T-helper 2 cell treated with Interferon-gamma antibody and Interleukin-4, amounts not matched to agents 5 μg/mL and 100 μg/mL, for 36 hours (primary cell): ENCODE measurements at regions not wholly inside any gene's neighbourhood (a gene's known extent, or its start where the extent isn't known, plus 50 kb on each side); places are given as distances from the start of the nearest gene placed in this dataset.

Experiments
- DNase-seq: peaks from one replicate; pipeline ENCODE4 v3.0.0; 2021; ENCODE audit warnings: low spot score
- H3K27ac Mint-ChIP-seq: one replicate; pipeline ENCODE4 v1.8.0; 2021; ENCODE audit warnings: mild to moderate bottlenecking, mixed read lengths
- H3K27me3 Mint-ChIP-seq: one replicate; pipeline ENCODE4 v1.8.0; 2021; ENCODE audit warnings: low read depth, mixed read lengths
- H3K36me3 Mint-ChIP-seq: one replicate; pipeline ENCODE4 v1.8.0; 2021; ENCODE audit warnings: low read depth, mixed read lengths
- H3K4me1 Mint-ChIP-seq: one replicate; pipeline ENCODE4 v1.8.0; 2021; ENCODE audit warnings: low read depth, mixed read lengths
- H3K4me3 Mint-ChIP-seq: one replicate; pipeline ENCODE4 v1.8.0; 2022; ENCODE audit warnings: mild to moderate bottlenecking, moderate library complexity, mixed read lengths
- H3K9me3 Mint-ChIP-seq: one replicate; pipeline ENCODE4 v1.8.0; 2021; ENCODE audit warnings: mixed read lengths

GRCh38 chr2:144583741-144584453 lies 64.0 kb upstream of the ZEB2 start:
- H3K4me3 Mint-ChIP-seq = no peak overlapping the region

GRCh38 chr2:144583381-144583729 lies 63.4 kb upstream of the ZEB2 start:
- Mint-ChIP-seq H3K27ac (no peak overlapping the region), H3K4me1 (peaks cover 10% of the 10 kb centered on the region), H3K27me3 (peaks cover 46% of the 10 kb centered on the region), H3K36me3 (no peaks in the 10 kb centered on the region), H3K9me3 (no peaks in the 10 kb centered on the region), H3K4me3 (no peak overlapping the region)
- no peak for DNase-seq

More at GRCh38 chr2:144583741-144584453, 64.0 kb upstream of the ZEB2 start:
- Mint-ChIP-seq H3K4me1 (peaks cover 10% of the 10 kb centered on the region), H3K27me3 (peaks cover 44% of the 10 kb centered on the region), H3K9me3 (no peaks in the 10 kb centered on the region), H3K27ac (no peak overlapping the region), H3K36me3 (no peaks in the 10 kb centered on the region)
- no peak for DNase-seq

- Mint-ChIP-seq H3K4me3 (no peak overlapping the region), H3K9me3 (no peaks in the 10 kb centered on the region), H3K36me3 (no peaks in the 10 kb centered on the region), H3K27ac (no peak overlapping the region), H3K27me3 (peaks cover 47% of the 10 kb centered on the region), H3K4me1 (peaks cover 10% of the 10 kb centered on the region)
- no peak for DNase-seq
Measured at GRCh38 chr2:144582651-144583380, 62.9 kb upstream of the ZEB2 start.

- Mint-ChIP-seq H3K36me3 (no peaks in the 10 kb centered on the region), H3K9me3 (no peaks in the 10 kb centered on the region), H3K27me3 (peaks cover 40% of the 10 kb centered on the region), H3K27ac (no peak overlapping the region), H3K4me3 (no peak overlapping the region), H3K4me1 (peaks cover 7% of the 10 kb centered on the region)
- no peak for DNase-seq
Measured at GRCh38 chr2:144580521-144581161, 60.7 kb upstream of the ZEB2 start.

- H3K4me3 Mint-ChIP-seq = no peak overlapping the region
- no peak overlapping the region for H3K27ac Mint-ChIP-seq
- peaks cover 41% of the 10 kb centered on the region for H3K27me3 Mint-ChIP-seq
- no peak for DNase-seq
- H3K36me3 Mint-ChIP-seq = no peaks in the 10 kb centered on the region
- H3K4me1 Mint-ChIP-seq = peaks cover 7% of the 10 kb centered on the region
- no peaks in the 10 kb centered on the region for H3K9me3 Mint-ChIP-seq
Measured at GRCh38 chr2:144579556-144579955, 59.6 kb upstream of the ZEB2 start.

- DNase-seq = no peak
- H3K4me3 Mint-ChIP-seq = no peak overlapping the region
- H3K27me3 Mint-ChIP-seq = peaks cover 32% of the 10 kb centered on the region
- H3K4me1 Mint-ChIP-seq = peaks cover 4% of the 10 kb centered on the region
- H3K36me3 Mint-ChIP-seq = no peaks in the 10 kb centered on the region
- no peaks in the 10 kb centered on the region for H3K9me3 Mint-ChIP-seq
- no peak overlapping the region for H3K27ac Mint-ChIP-seq
Measured at GRCh38 chr2:144578099-144578498, 58.2 kb upstream of the ZEB2 start.

- no peaks in the 10 kb centered on the region for H3K9me3 Mint-ChIP-seq
- no peak overlapping the region for H3K4me3 Mint-ChIP-seq
- no peaks in the 10 kb centered on the region for H3K36me3 Mint-ChIP-seq
- peaks cover 10% of the 10 kb centered on the region for H3K27me3 Mint-ChIP-seq
- DNase-seq = no peak
- H3K4me1 Mint-ChIP-seq = peaks cover 11% of the 10 kb centered on the region
- H3K27ac Mint-ChIP-seq = no peak overlapping the region
Measured at GRCh38 chr2:144572977-144573376, 53.1 kb upstream of the ZEB2 start.

- Mint-ChIP-seq H3K36me3 (no peaks in the 10 kb centered on the region), H3K9me3 (no peaks in the 10 kb centered on the region), H3K4me3 (no peak overlapping the region), H3K27ac (no peak overlapping the region), H3K27me3 (peaks cover 13% of the 10 kb centered on the region), H3K4me1 (peaks cover 11% of the 10 kb centered on the region)
- DNase-seq = no peak
Measured at GRCh38 chr2:144571770-144572169, 51.9 kb upstream of the ZEB2 start.

GRCh38 chr2:144570566-144570965 lies 50.6 kb upstream of the ZEB2 start:
- Mint-ChIP-seq H3K4me3 (no peak overlapping the region), H3K9me3 (no peaks in the 10 kb centered on the region), H3K27me3 (peaks cover 17% of the 10 kb centered on the region), H3K36me3 (no peaks in the 10 kb centered on the region), H3K27ac (no peak overlapping the region), H3K4me1 (peaks cover 11% of the 10 kb centered on the region)
- DNase-seq = no peak
